IMR-90 (cell line): ENCODE measurements at regions not wholly inside any gene's neighbourhood (a gene's known extent, or its start where the extent isn't known, plus 50 kb on each side); places are given as distances from the start of the nearest gene placed in this dataset.

Experiments
- ATAC-seq: fragments of 200-7000 bp; cut with Tn5 transposase; 2 replicates; pipeline ENCODE4 v1.9.1; 2020; ENCODE audit warnings: low read depth, mild to moderate bottlenecking, moderate library complexity
- BruUV-seq: library from RNA; stranded (reverse); fragments of 400-500 nt; replicated peaks from 2 replicates; lab custom pipeline; 2021; lab: Mats Ljungman, UMichigan
- CTCF ChIA-PET: fragments of 300-600 bp; formaldehyde crosslinking; extraction: SDS; loops from one replicate; lab custom pipeline; 2021; ENCODE audit warnings: antibody characterized with exemption; lab: Yijun Ruan, JAX
- POLR2A ChIA-PET: fragments of 300-600 bp; sonication (Branson Sonifier 250); formaldehyde crosslinking; loops from one replicate; lab custom pipeline; 2022; ENCODE audit warnings: antibody characterized with exemption; ENCODE audit not compliant: unreplicated experiment; lab: Charles Lee
- DNase-seq: peaks from one replicate; pipeline ENCODE4 v3.0.0; 2013
- H2AFZ ChIP-seq: replicated peaks from 2 replicates; pipeline ENCODE3; 2013; ENCODE audit warnings: low read length, mild to moderate bottlenecking; ENCODE audit not compliant: poor library complexity
- H2AK5ac ChIP-seq: 2 replicates; pipeline ENCODE4 v1.6.1; 2013; ENCODE audit warnings: low read depth, low read length, inconsistent platforms
- H2AK9ac ChIP-seq: replicated peaks from 2 replicates; pipeline ENCODE3; 2013; ENCODE audit warnings: mild to moderate bottlenecking, low read depth, low read length, moderate library complexity; ENCODE audit not compliant: poor library complexity
- H2BK120ac ChIP-seq: 2 replicates; pipeline ENCODE4 v1.6.1; 2013; ENCODE audit warnings: low read depth, low read length, inconsistent platforms
- H2BK15ac ChIP-seq: 3 replicates; pipeline ENCODE4 v1.6.1; 2013; ENCODE audit warnings: low read depth, low read length, inconsistent platforms
- H2BK20ac ChIP-seq: 2 replicates; pipeline ENCODE4 v1.6.1; 2013; ENCODE audit warnings: low read depth, mild to moderate bottlenecking, inconsistent platforms, low read length, moderate library complexity
- H2BK5ac ChIP-seq: 2 replicates; pipeline ENCODE4 v1.6.1; 2013; ENCODE audit warnings: mild to moderate bottlenecking, low read depth, low read length, inconsistent platforms; ENCODE audit not compliant: poor library complexity, severe bottlenecking
- H3K14ac ChIP-seq: replicated peaks from 2 replicates; pipeline ENCODE4 v1.6.1; 2013; ENCODE audit warnings: low read depth, low read length, inconsistent platforms
- H3K18ac ChIP-seq: 2 replicates; pipeline ENCODE4 v1.6.1; 2013; ENCODE audit warnings: low read depth, low read length, control low read depth
- H3K23ac ChIP-seq: 2 replicates; pipeline ENCODE4 v1.6.1; 2013; ENCODE audit warnings: low read depth, low read length, inconsistent platforms
- H3K27ac ChIP-seq: 2 replicates; pipeline ENCODE4 v1.5.1; 2013; ENCODE audit warnings: mild to moderate bottlenecking, control low read depth, low read length; ENCODE audit not compliant: insufficient read depth
- H3K27me3 ChIP-seq: 2 replicates; pipeline ENCODE4 v1.6.1; 2013; ENCODE audit warnings: low read length; ENCODE audit not compliant: control insufficient read depth, insufficient read depth
- H3K36me3 ChIP-seq: 2 replicates; pipeline ENCODE4 v1.6.1; 2013; ENCODE audit warnings: low read length, mixed read lengths; ENCODE audit not compliant: control insufficient read depth, insufficient read depth
- H3K4ac ChIP-seq: 2 replicates; pipeline ENCODE4 v1.6.1; 2013; ENCODE audit warnings: low read depth, low read length, inconsistent platforms
- H3K4me1 ChIP-seq: 2 replicates; pipeline ENCODE4 v1.6.1; 2013; ENCODE audit warnings: low read length, mixed read lengths; ENCODE audit not compliant: control insufficient read depth, insufficient read depth
- H3K4me2 ChIP-seq: 2 replicates; pipeline ENCODE4 v1.6.1; 2013; ENCODE audit warnings: low read depth, mild to moderate bottlenecking, control low read depth, low read length, moderate library complexity
- H3K4me3 ChIP-seq: 2 replicates; pipeline ENCODE4 v1.5.1; 2013; ENCODE audit warnings: low read depth, mild to moderate bottlenecking, control low read depth, low read length, moderate library complexity; ENCODE audit not compliant: insufficient read depth
- H3K56ac ChIP-seq: 2 replicates; pipeline ENCODE4 v1.6.1; 2013; ENCODE audit warnings: low read length, inconsistent platforms; ENCODE audit not compliant: insufficient read depth; ENCODE audit errors: extremely low read depth
- H3K79me1 ChIP-seq, 2 experiments: 2 replicates each; pipeline ENCODE4 v1.6.1; 2013; ENCODE audit warnings: low read length in 2 of 2, inconsistent platforms in 1 of 2, low read depth in 1 of 2
- H3K9ac ChIP-seq: 2 replicates; pipeline ENCODE4 v1.6.1; 2013; ENCODE audit warnings: low read depth, low read length, control low read depth
- H3K9me1 ChIP-seq: 2 replicates; pipeline ENCODE4 v1.6.1; 2013; ENCODE audit warnings: low read length, inconsistent platforms; ENCODE audit not compliant: insufficient read depth
- H3K9me3 ChIP-seq: 2 replicates; pipeline ENCODE4 v1.6.1; 2013; ENCODE audit warnings: low read length; ENCODE audit not compliant: control insufficient read depth, insufficient read depth
- H4K20me1 ChIP-seq: 2 replicates; pipeline ENCODE4 v1.6.1; 2013; ENCODE audit warnings: low read length, inconsistent platforms; ENCODE audit not compliant: insufficient read depth
- H4K5ac ChIP-seq: 2 replicates; pipeline ENCODE4 v1.6.1; 2013; ENCODE audit warnings: mild to moderate bottlenecking, low read depth, low read length, control low read depth
- H4K8ac ChIP-seq, 2 experiments: 2 replicates each; pipeline ENCODE4 v1.6.1; 2013; ENCODE audit warnings: low read depth in 2 of 2, low read length in 2 of 2, control low read depth in 1 of 2, inconsistent platforms in 1 of 2
- H4K91ac ChIP-seq: 2 replicates; pipeline ENCODE4 v1.6.1; 2013; ENCODE audit warnings: low read depth, low read length, inconsistent platforms; ENCODE audit not compliant: insufficient read depth
- BHLHE40 ChIP-seq: fragments of 150-350 bp; IDR thresholded peaks from 2 replicates; pipeline ENCODE4 v1.6.1; 2016; ENCODE audit warnings: mild to moderate bottlenecking, low read depth, low read length
- CEBPB ChIP-seq: IDR thresholded peaks from 2 replicates; pipeline ENCODE4 v1.6.1; 2012; ENCODE audit warnings: low read depth, low read length, improper control_type of control experiment
- FOS ChIP-seq: fragments of 150-350 bp; IDR thresholded peaks from 2 replicates; pipeline ENCODE4 v1.6.1; 2016; ENCODE audit warnings: low read depth, low read length
- MAFK ChIP-seq: IDR thresholded peaks from 2 replicates; pipeline ENCODE4 v1.6.1; 2012; ENCODE audit warnings: low read depth, low read length, improper control_type of control experiment
- MAZ ChIP-seq: IDR thresholded peaks from 2 replicates; pipeline ENCODE4 v1.6.1; 2012; ENCODE audit warnings: low read depth, mild to moderate bottlenecking, low read length, improper control_type of control experiment, moderate library complexity, borderline replicate concordance
- MXI1 ChIP-seq: IDR thresholded peaks from 2 replicates; pipeline ENCODE4 v1.6.1; 2012; ENCODE audit warnings: low read depth, mild to moderate bottlenecking, low read length, moderate library complexity, borderline replicate concordance
- POLR2A ChIP-seq: IDR thresholded peaks from 2 replicates; pipeline ENCODE4 v1.6.1; 2012; ENCODE audit warnings: mild to moderate bottlenecking, low read depth, low read length
- RAD21 ChIP-seq: IDR thresholded peaks from 2 replicates; pipeline ENCODE4 v1.6.1; 2012; ENCODE audit warnings: low read length, improper control_type of control experiment
- RCOR1 ChIP-seq: IDR thresholded peaks from 2 replicates; pipeline ENCODE4 v1.6.1; 2012; ENCODE audit warnings: mild to moderate bottlenecking, low read length, improper control_type of control experiment; ENCODE audit not compliant: insufficient replicate concordance
- RFX5 ChIP-seq: IDR thresholded peaks from 2 replicates; pipeline ENCODE4 v1.8.0; 2012; ENCODE audit warnings: low read depth, mild to moderate bottlenecking, low read length, moderate library complexity
- SMC3 ChIP-seq: fragments of 150-350 bp; IDR thresholded peaks from 2 replicates; pipeline ENCODE4 v1.6.1; 2016; ENCODE audit warnings: low read depth, mild to moderate bottlenecking, antibody characterized with exemption, low read length, moderate library complexity
- WGBS, 2 experiments: methylation state at CpG; one replicate each; pipeline versions ENCODE4 v1.1.5 to v1.1.7; 2013; ENCODE audit warnings: missing lambda C conversion rate in 2 of 2; ENCODE audit not compliant: insufficient read length in 1 of 2; ENCODE audit errors: extremely low coverage in 2 of 2; 5-methylcytosine and 5-hydroxymethylcytosine counted together
- dilution Hi-C: fragments of 300-500 bp; cut with HindIII; formaldehyde crosslinking; loops from one replicate; pipeline ENCODE4 v1.14.3; 2018; ENCODE audit warnings: low sequenced_read_pairs; ENCODE audit not compliant: unreplicated experiment
- in situ Hi-C: fragments of 300-500 bp; cut with MboI; formaldehyde crosslinking; loops from 3 replicates; pipeline ENCODE4 v1.14.3; 2019; ENCODE audit warnings: low sequenced_read_pairs, inconsistent platforms, mixed read lengths
- intact Hi-C: fragments of 100-400 bp; cut with micrococcal nuclease; formaldehyde crosslinking; loops from 2 replicates; pipeline ENCODE4 v1.10.0; 2022
- TF ChIP-seq, protein P1 (sequence below): fragments of 150-350 bp; IDR thresholded peaks from 2 replicates; pipeline ENCODE4 v1.6.1; 2017; ENCODE audit warnings: mild to moderate bottlenecking, antibody characterized with exemption, low read length, low read depth
- TF ChIP-seq, protein P2 (sequence below): conservative IDR thresholded peaks from 2 replicates; pipeline ENCODE4 v1.5.1; 2012; ENCODE audit warnings: mild to moderate bottlenecking, low read depth, low read length, improper control_type of control experiment

GRCh38 chr2:81077396-81077795 lies 772.8 kb upstream of the LRRTM1 start:
- no peak overlapping the region for H2BK15ac ChIP-seq
- no peaks in the 10 kb centered on the region for H3K36me3 ChIP-seq
- no peak overlapping the region for H4K5ac ChIP-seq
- ATAC-seq (no peak), DNase-seq (no peak)
- POLR2A ChIA-PET: no interaction called here
- no peak overlapping the region for H3K14ac ChIP-seq
- CTCF ChIA-PET: interaction anchor here (1.2 kb wide), 1 partner anchor 9 kb away, joined by 3 read pairs; no protein-coding TSS in a partner anchor
- TF ChIP-seq RFX5: no peak
- TF ChIP-seq MXI1: no peak
- no peak for TF ChIP-seq CEBPB
- no peak for TF ChIP-seq POLR2A
- TF ChIP-seq SMC3: no peak
- TF ChIP-seq FOS: no peak
- no peak for TF ChIP-seq RCOR1
- TF ChIP-seq, protein P1, sequence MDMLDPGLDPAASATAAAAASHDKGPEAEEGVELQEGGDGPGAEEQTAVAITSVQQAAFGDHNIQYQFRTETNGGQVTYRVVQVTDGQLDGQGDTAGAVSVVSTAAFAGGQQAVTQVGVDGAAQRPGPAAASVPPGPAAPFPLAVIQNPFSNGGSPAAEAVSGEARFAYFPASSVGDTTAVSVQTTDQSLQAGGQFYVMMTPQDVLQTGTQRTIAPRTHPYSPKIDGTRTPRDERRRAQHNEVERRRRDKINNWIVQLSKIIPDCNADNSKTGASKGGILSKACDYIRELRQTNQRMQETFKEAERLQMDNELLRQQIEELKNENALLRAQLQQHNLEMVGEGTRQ: no peak
- TF ChIP-seq, protein P2, sequence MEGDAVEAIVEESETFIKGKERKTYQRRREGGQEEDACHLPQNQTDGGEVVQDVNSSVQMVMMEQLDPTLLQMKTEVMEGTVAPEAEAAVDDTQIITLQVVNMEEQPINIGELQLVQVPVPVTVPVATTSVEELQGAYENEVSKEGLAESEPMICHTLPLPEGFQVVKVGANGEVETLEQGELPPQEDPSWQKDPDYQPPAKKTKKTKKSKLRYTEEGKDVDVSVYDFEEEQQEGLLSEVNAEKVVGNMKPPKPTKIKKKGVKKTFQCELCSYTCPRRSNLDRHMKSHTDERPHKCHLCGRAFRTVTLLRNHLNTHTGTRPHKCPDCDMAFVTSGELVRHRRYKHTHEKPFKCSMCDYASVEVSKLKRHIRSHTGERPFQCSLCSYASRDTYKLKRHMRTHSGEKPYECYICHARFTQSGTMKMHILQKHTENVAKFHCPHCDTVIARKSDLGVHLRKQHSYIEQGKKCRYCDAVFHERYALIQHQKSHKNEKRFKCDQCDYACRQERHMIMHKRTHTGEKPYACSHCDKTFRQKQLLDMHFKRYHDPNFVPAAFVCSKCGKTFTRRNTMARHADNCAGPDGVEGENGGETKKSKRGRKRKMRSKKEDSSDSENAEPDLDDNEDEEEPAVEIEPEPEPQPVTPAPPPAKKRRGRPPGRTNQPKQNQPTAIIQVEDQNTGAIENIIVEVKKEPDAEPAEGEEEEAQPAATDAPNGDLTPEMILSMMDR: no peak
- TF ChIP-seq RAD21: no peak
- TF ChIP-seq BHLHE40: no peak
- TF ChIP-seq MAFK: no peak
- TF ChIP-seq MAZ: no peak
- H3K27ac ChIP-seq: no peak overlapping the region
- intact Hi-C loops (no loop called here), in situ Hi-C loops (no loop called here), dilution Hi-C loops (no loop called here)
- H3K9ac ChIP-seq: no peak overlapping the region
- H3K4me2 ChIP-seq: no peak overlapping the region
- H3K4me1 ChIP-seq: no peaks in the 10 kb centered on the region
- H4K8ac ChIP-seq: no peak overlapping the region
- H2BK5ac ChIP-seq: no peak overlapping the region
- H3K4ac ChIP-seq: no peak overlapping the region
- H3K27me3 ChIP-seq: no peaks in the 10 kb centered on the region
- H3K23ac ChIP-seq: no peak overlapping the region
- 86% methylated on average over 3 of the region's 5 CpGs; no CpG with 5 or more reads in 1 of the 2 experiments for WGBS, 2 experiments
- no peak overlapping the region for H3K4me3 ChIP-seq
- no peak overlapping the region for H3K56ac ChIP-seq
- H3K79me1 ChIP-seq: no peaks in the 10 kb centered on the region
- no peak overlapping the region for H2AK5ac ChIP-seq
- H3K18ac ChIP-seq: no peak overlapping the region
- H4K91ac ChIP-seq: no peak overlapping the region
- H2BK20ac ChIP-seq: no peak overlapping the region
- BruUV-seq: no TSS peak
- no peak overlapping the region for H2AK9ac ChIP-seq
- no peaks in the 10 kb centered on the region for H3K9me3 ChIP-seq
- no peaks in the 10 kb centered on the region for H3K9me1 ChIP-seq
- H2AFZ ChIP-seq: no peak overlapping the region
- H2BK120ac ChIP-seq: no peak overlapping the region
- no peaks in the 10 kb centered on the region for H4K20me1 ChIP-seq
